SU-DHL-6 (cell line): ENCODE measurements at regions not wholly inside any gene's neighbourhood (a gene's known extent, or its start where the extent isn't known, plus 50 kb on each side); places are given as distances from the start of the nearest gene placed in this dataset.

ENCODE experiments used
- H2AFZ ChIP-seq: fragments of 200-600 bp; sonication (generic); 2 replicates; pipeline ENCODE4 v1.6.1; 2014; ENCODE audit warnings: low read depth, mild to moderate bottlenecking, moderate library complexity, mixed read lengths, antibody characterized with exemption, low read length; ENCODE audit not compliant: severe bottlenecking
- H3F3A ChIP-seq: fragments of 200-600 bp; shearing (Covaris generic); 2 replicates; pipeline ENCODE4 v1.6.0; 2016; ENCODE audit warnings: antibody characterized with exemption, mild to moderate bottlenecking; ENCODE audit not compliant: insufficient read depth
- H3K27ac ChIP-seq: fragments of 200-600 bp; sonication (generic); 2 replicates; pipeline ENCODE4 v1.5.1; 2016; ENCODE audit warnings: low read depth, mild to moderate bottlenecking, low read length, moderate library complexity, mixed read lengths
- H3K27me3 ChIP-seq: fragments of 200-600 bp; sonication (generic), shearing (Covaris generic); 2 replicates; pipeline ENCODE4 v1.6.0; 2014; ENCODE audit warnings: mild to moderate bottlenecking, low read length
- H3K36me3 ChIP-seq: fragments of 200-600 bp; sonication (generic); 2 replicates; pipeline ENCODE4 v1.6.1; 2014; ENCODE audit warnings: mild to moderate bottlenecking, low read length, mixed read lengths
- H3K4me2 ChIP-seq: fragments of 300-600, 200-600 bp; shearing (Covaris generic), sonication (generic); 2 replicates; pipeline ENCODE4 v1.6.0; 2014; ENCODE audit warnings: low read length, low read depth, mild to moderate bottlenecking; ENCODE audit not compliant: poor library complexity, severe bottlenecking
- H3K4me3 ChIP-seq: fragments of 200-600 bp; sonication (generic); 2 replicates; pipeline ENCODE4 v1.5.1; 2014; ENCODE audit warnings: antibody characterized with exemption, low read length, mild to moderate bottlenecking, mixed read lengths; ENCODE audit not compliant: insufficient read depth, poor library complexity, severe bottlenecking
- H3K79me2 ChIP-seq: fragments of 200-600 bp; sonication (generic); 2 replicates; pipeline ENCODE4 v1.6.1; 2014; ENCODE audit warnings: mild to moderate bottlenecking, low read length, moderate library complexity; ENCODE audit not compliant: insufficient read depth
- H3K9ac ChIP-seq: fragments of 200-600 bp; sonication (generic); 2 replicates; pipeline ENCODE4 v1.7.0; 2014; ENCODE audit warnings: mild to moderate bottlenecking, low read length
- H3K9me2 ChIP-seq: fragments of 200-600 bp; sonication (generic); replicated peaks from 2 replicates; pipeline ENCODE4 v1.6.1; 2014; ENCODE audit warnings: low read length; ENCODE audit not compliant: insufficient read depth
- H3K9me3 ChIP-seq: fragments of 200-600 bp; sonication (generic); 2 replicates; pipeline ENCODE4 v1.6.1; 2014; ENCODE audit warnings: low read length, mixed read lengths; ENCODE audit not compliant: insufficient read depth
- H4K20me1 ChIP-seq: fragments of 200-600 bp; sonication (generic); 2 replicates; pipeline ENCODE4 v1.6.1; 2014; ENCODE audit warnings: low read depth, mild to moderate bottlenecking, antibody characterized with exemption, low read length, moderate library complexity, mixed read lengths
- EZH2phosphoT487 ChIP-seq: fragments of 200-600 bp; sonication (generic), shearing (Covaris generic); conservative IDR thresholded peaks from 2 replicates; pipeline ENCODE4 v1.6.1; 2018; ENCODE audit warnings: mild to moderate bottlenecking, antibody characterized with exemption, low read length, moderate library complexity, mixed read lengths
- TF ChIP-seq, protein P1 (sequence below): fragments of 200-600 bp; sonication (generic); IDR thresholded peaks from one replicate; pipeline ENCODE4 v1.5.1; 2017; ENCODE audit warnings: antibody characterized with exemption, mild to moderate bottlenecking, low read length, moderate library complexity; ENCODE audit not compliant: insufficient read depth, poor library complexity, severe bottlenecking

DNA sequence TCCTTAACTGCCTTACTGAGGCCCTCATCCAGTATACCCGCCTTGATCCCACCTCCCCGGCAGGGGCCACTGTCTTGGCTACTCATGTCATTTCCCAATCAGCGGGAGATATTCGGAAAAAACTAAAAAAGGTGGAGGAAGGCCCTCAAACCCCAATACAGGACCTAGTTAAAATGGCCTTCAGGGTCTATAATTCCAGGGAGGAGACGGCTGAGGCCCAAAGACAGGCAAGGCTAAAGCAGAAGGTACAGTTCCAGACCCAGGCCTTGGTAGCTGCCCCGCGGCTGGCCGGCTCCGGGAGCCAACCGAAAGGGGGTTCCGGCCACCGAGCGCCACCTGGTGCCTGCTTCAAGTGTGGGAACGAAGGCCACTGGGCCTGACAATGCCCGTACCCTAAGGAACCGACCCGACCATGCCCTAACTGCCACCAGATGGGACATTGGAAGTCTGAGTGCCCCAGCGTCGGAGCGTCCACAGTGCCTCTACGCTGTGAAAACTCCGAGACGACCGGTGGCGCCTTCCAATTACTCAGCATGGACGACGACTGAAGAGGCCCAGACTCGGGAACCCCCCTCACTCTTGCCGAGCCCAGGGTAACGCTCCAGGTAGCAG, 959.6 kb downstream of the RPA4 start:
- no peaks in the 10 kb centered on the region for H3K79me2 ChIP-seq
- H3K36me3 ChIP-seq, result no peaks in the 10 kb centered on the region
- H3K4me2 ChIP-seq, result no peak overlapping the region
- H3F3A ChIP-seq, result no peaks in the 10 kb centered on the region
- no peaks in the 10 kb centered on the region for H4K20me1 ChIP-seq
- no peak overlapping the region for H3K27ac ChIP-seq
- H2AFZ ChIP-seq, result no peak overlapping the region
- no peaks in the 10 kb centered on the region for H3K27me3 ChIP-seq
- no peak overlapping the region for H3K9ac ChIP-seq
- TF ChIP-seq, protein P1, sequence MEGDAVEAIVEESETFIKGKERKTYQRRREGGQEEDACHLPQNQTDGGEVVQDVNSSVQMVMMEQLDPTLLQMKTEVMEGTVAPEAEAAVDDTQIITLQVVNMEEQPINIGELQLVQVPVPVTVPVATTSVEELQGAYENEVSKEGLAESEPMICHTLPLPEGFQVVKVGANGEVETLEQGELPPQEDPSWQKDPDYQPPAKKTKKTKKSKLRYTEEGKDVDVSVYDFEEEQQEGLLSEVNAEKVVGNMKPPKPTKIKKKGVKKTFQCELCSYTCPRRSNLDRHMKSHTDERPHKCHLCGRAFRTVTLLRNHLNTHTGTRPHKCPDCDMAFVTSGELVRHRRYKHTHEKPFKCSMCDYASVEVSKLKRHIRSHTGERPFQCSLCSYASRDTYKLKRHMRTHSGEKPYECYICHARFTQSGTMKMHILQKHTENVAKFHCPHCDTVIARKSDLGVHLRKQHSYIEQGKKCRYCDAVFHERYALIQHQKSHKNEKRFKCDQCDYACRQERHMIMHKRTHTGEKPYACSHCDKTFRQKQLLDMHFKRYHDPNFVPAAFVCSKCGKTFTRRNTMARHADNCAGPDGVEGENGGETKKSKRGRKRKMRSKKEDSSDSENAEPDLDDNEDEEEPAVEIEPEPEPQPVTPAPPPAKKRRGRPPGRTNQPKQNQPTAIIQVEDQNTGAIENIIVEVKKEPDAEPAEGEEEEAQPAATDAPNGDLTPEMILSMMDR, result no peak
- no peak for TF ChIP-seq EZH2phosphoT487
- H3K4me3 ChIP-seq, result no peak overlapping the region
- no peaks in the 10 kb centered on the region for H3K9me2 ChIP-seq
- H3K9me3 ChIP-seq, result no peaks in the 10 kb centered on the region

DNA sequence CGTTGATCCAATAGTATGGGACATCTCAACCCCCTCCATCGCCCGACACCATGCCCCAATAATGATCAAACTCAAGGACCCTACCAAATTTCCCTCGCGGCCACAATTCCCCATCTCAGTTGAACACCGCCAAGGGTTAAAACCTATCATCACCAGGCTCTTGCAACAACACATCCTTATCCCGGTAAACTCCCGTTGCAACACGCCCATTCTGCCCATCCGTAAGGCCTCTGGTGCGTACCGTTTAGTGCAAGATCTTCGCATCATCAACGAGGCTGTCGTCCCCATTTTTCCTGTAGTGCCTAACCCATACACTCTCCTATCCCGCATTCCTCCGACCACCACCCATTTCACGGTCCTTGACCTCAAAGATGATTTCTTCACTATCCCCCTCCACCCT, 960.5 kb downstream of the RPA4 start:
- Histone ChIP-seq H3K27me3 (no peaks in the 10 kb centered on the region), H3K9ac (no peak overlapping the region), H3K9me2 (no peaks in the 10 kb centered on the region), H2AFZ (no peak overlapping the region), H3K9me3 (no peaks in the 10 kb centered on the region), H3K4me3 (no peak overlapping the region), H3F3A (no peaks in the 10 kb centered on the region), H3K4me2 (no peak overlapping the region), H3K36me3 (no peaks in the 10 kb centered on the region), H4K20me1 (no peaks in the 10 kb centered on the region), H3K27ac (no peak overlapping the region), H3K79me2 (no peaks in the 10 kb centered on the region)
- TF ChIP-seq, protein P1, result no peak
- no peak for TF ChIP-seq EZH2phosphoT487

DNA sequence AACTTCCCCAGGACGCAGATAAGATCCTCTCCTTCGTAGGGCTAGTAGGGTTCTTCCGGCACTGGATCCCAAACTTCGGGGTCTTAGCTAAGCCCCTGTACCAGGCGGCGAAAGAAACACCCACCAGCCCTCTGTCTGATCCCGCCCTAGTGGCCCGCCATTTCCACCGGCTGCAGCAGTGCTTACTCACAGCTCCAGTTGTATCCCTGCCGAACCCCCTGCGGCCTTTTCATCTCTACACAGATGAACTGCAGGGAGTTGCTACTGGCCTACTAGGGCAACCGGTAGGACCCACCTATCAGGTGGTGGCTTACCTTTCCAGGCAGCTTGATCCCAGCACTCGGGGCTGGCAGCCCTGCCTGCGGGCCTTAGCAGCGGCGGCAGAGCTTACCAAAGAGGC, 961.2 kb downstream of the RPA4 start:
- Histone ChIP-seq H3K4me2 (no peak overlapping the region), H3K4me3 (no peak overlapping the region), H3K27me3 (no peaks in the 10 kb centered on the region), H3F3A (no peaks in the 10 kb centered on the region), H4K20me1 (no peaks in the 10 kb centered on the region), H3K27ac (no peak overlapping the region), H3K9me2 (no peaks in the 10 kb centered on the region), H3K79me2 (no peaks in the 10 kb centered on the region), H3K9ac (no peak overlapping the region), H2AFZ (no peak overlapping the region), H3K9me3 (no peaks in the 10 kb centered on the region), H3K36me3 (no peaks in the 10 kb centered on the region)
- TF ChIP-seq, protein P1, result no peak
- no peak for TF ChIP-seq EZH2phosphoT487

DNA sequence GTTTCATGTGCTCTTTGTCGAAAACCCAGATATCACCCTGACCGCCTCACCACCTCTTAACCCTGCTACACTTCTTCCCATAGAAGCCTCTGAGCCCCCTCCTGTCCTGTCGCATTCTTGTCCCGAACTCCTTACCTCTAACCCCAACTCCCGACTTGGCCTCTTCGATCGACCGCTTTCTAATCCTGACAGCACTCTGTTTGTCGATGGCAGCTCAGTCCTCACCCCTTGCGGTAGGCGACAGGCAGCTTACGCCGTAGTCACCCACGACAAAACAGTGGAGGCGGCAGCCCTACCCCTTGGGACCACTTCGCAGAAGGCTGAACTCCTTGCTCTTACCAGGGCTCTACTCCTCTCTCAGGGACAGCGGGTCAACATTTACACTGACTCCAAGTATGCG, 961.7 kb downstream of the RPA4 start:
- Histone ChIP-seq H3K27me3 (no peaks in the 10 kb centered on the region), H3K9me3 (no peaks in the 10 kb centered on the region), H3K36me3 (no peaks in the 10 kb centered on the region), H3K4me3 (no peak overlapping the region), H3K79me2 (no peaks in the 10 kb centered on the region), H3K9ac (no peak overlapping the region), H4K20me1 (no peaks in the 10 kb centered on the region), H3K9me2 (no peaks in the 10 kb centered on the region), H3K4me2 (no peak overlapping the region), H3F3A (no peaks in the 10 kb centered on the region), H2AFZ (no peak overlapping the region), H3K27ac (no peak overlapping the region)
- TF ChIP-seq, protein P1, result no peak
- TF ChIP-seq EZH2phosphoT487, result no peak
